ENCODE measurements at regions not wholly inside any gene's neighbourhood (a gene's known extent, or its start where the extent isn't known, plus 50 kb on each side); places are given as distances from the start of the nearest gene placed in this dataset.

- TF ChIP-seq CTCF (IDR thresholded peaks at IDR 0.05) = no peak
- TF ChIP-seq POLR2A (IDR thresholded peaks at IDR 0.05) = no peak
- TF ChIP-seq POLR2AphosphoS5 (IDR thresholded peaks at IDR 0.05) = no peak
Observed at GRCh38 chr1:228977741-228978140, 242.5 kb downstream of the RHOU start.

Measured in prostate gland (tissue), 2 donors.